ENCODE measurements at regions not wholly inside any gene's neighbourhood (a gene's known extent, or its start where the extent isn't known, plus 50 kb on each side); places are given as distances from the start of the nearest gene placed in this dataset.
A peak's percentile ranks its signal among the peaks of the same experiment; 100 is the strongest.

GRCh38 chr10:90138844-90139243, 437.5 kb downstream of the KIF20B start:
- no peaks in the 10 kb centered on the region for H3K27me3 ChIP-seq (ENCODE audit: insufficient read depth, low read length)
- no peak overlapping the region for H3K27ac ChIP-seq (ENCODE audit: low read depth, low read length)
- no peaks in the 10 kb centered on the region for H3K36me3 ChIP-seq (ENCODE audit: insufficient read depth, low read length)
- H3K4me3 ChIP-seq (ENCODE audit: low read depth, low read length), result no peak overlapping the region
- no peaks in the 10 kb centered on the region for H3K79me2 ChIP-seq (ENCODE audit: control insufficient read depth, insufficient read depth, low read length, unreplicated experiment)
- no peak overlapping the region for H2AFZ ChIP-seq (ENCODE audit: low read length, unreplicated experiment)
- no peaks in the 10 kb centered on the region for H3K4me1 ChIP-seq (ENCODE audit: control insufficient read depth, insufficient read depth, low read length, unreplicated experiment)

GRCh38 chr10:90141791-90142190, 440.4 kb downstream of the KIF20B start:
- no peaks in the 10 kb centered on the region for H3K79me2 ChIP-seq (ENCODE audit: control insufficient read depth, insufficient read depth, low read length, unreplicated experiment)
- no peak overlapping the region for H3K4me3 ChIP-seq (ENCODE audit: low read depth, low read length)
- H3K4me1 ChIP-seq (ENCODE audit: control insufficient read depth, insufficient read depth, low read length, unreplicated experiment), result no peaks in the 10 kb centered on the region
- H3K27me3 ChIP-seq (ENCODE audit: insufficient read depth, low read length), result no peaks in the 10 kb centered on the region
- H2AFZ ChIP-seq (ENCODE audit: low read length, unreplicated experiment), result no peak overlapping the region
- no peak overlapping the region for H3K27ac ChIP-seq (ENCODE audit: low read depth, low read length)
- no peaks in the 10 kb centered on the region for H3K36me3 ChIP-seq (ENCODE audit: insufficient read depth, low read length)

GRCh38 chr10:90143937-90144336, 442.5 kb downstream of the KIF20B start:
- no peak overlapping the region for H3K4me3 ChIP-seq (ENCODE audit: low read depth, low read length)
- peaks cover 14% of the 10 kb centered on the region for H3K4me1 ChIP-seq (ENCODE audit: control insufficient read depth, insufficient read depth, low read length, unreplicated experiment)
- no peak overlapping the region for H2AFZ ChIP-seq (ENCODE audit: low read length, unreplicated experiment)
- no peaks in the 10 kb centered on the region for H3K36me3 ChIP-seq (ENCODE audit: insufficient read depth, low read length)
- no peaks in the 10 kb centered on the region for H3K79me2 ChIP-seq (ENCODE audit: control insufficient read depth, insufficient read depth, low read length, unreplicated experiment)
- no peaks in the 10 kb centered on the region for H3K27me3 ChIP-seq (ENCODE audit: insufficient read depth, low read length)
- H3K27ac ChIP-seq (ENCODE audit: low read depth, low read length), result no peak overlapping the region

- no peaks in the 10 kb centered on the region for H3K36me3 ChIP-seq (ENCODE audit: insufficient read depth, low read length)
- no peaks in the 10 kb centered on the region for H3K79me2 ChIP-seq (ENCODE audit: control insufficient read depth, insufficient read depth, low read length, unreplicated experiment)
- H3K27me3 ChIP-seq (ENCODE audit: insufficient read depth, low read length), result no peaks in the 10 kb centered on the region
- H3K4me1 ChIP-seq (ENCODE audit: control insufficient read depth, insufficient read depth, low read length, unreplicated experiment), result peaks cover 26% of the 10 kb centered on the region
- H2AFZ ChIP-seq (ENCODE audit: low read length, unreplicated experiment), result no peak overlapping the region
- no peak overlapping the region for H3K4me3 ChIP-seq (ENCODE audit: low read depth, low read length)
- peak overlapping the region; percentile 43 for H3K27ac ChIP-seq (ENCODE audit: low read depth, low read length)
These were observed 446.9 kb downstream of the KIF20B start for GRCh38 chr10:90148116-90148855.

GRCh38 chr10:90149563-90149962, 448.2 kb downstream of the KIF20B start:
- Histone ChIP-seq H3K36me3 (ENCODE audit: insufficient read depth, low read length) (no peaks in the 10 kb centered on the region), H3K79me2 (ENCODE audit: control insufficient read depth, insufficient read depth, low read length, unreplicated experiment) (no peaks in the 10 kb centered on the region), H3K27ac (ENCODE audit: low read depth, low read length) (no peak overlapping the region), H3K4me1 (ENCODE audit: control insufficient read depth, insufficient read depth, low read length, unreplicated experiment) (peaks cover 26% of the 10 kb centered on the region), H2AFZ (ENCODE audit: low read length, unreplicated experiment) (peak overlapping the region; percentile 58), H3K4me3 (ENCODE audit: low read depth, low read length) (no peak overlapping the region), H3K27me3 (ENCODE audit: insufficient read depth, low read length) (no peaks in the 10 kb centered on the region)

GRCh38 chr10:90162271-90162853, 461.0 kb downstream of the KIF20B start:
- H3K4me3 ChIP-seq (ENCODE audit: low read depth, low read length), result no peak overlapping the region
- H3K4me1 ChIP-seq (ENCODE audit: control insufficient read depth, insufficient read depth, low read length, unreplicated experiment), result peaks cover 10% of the 10 kb centered on the region
- H3K27me3 ChIP-seq (ENCODE audit: insufficient read depth, low read length), result no peaks in the 10 kb centered on the region
- no peaks in the 10 kb centered on the region for H3K79me2 ChIP-seq (ENCODE audit: control insufficient read depth, insufficient read depth, low read length, unreplicated experiment)
- peak overlapping the region; percentile 33 for H2AFZ ChIP-seq (ENCODE audit: low read length, unreplicated experiment)
- H3K27ac ChIP-seq (ENCODE audit: low read depth, low read length), result 0 out of 2 replicates have a peak overlapping the region, but pooled peaks have one; percentile 32
- no peaks in the 10 kb centered on the region for H3K36me3 ChIP-seq (ENCODE audit: insufficient read depth, low read length)

- Histone ChIP-seq H3K27ac (ENCODE audit: low read depth, low read length) (peak overlapping the region; percentile 61), H3K4me3 (ENCODE audit: low read depth, low read length) (no peak overlapping the region), H3K27me3 (ENCODE audit: insufficient read depth, low read length) (no peaks in the 10 kb centered on the region), H3K36me3 (ENCODE audit: insufficient read depth, low read length) (no peaks in the 10 kb centered on the region), H2AFZ (ENCODE audit: low read length, unreplicated experiment) (no peak overlapping the region), H3K4me1 (ENCODE audit: control insufficient read depth, insufficient read depth, low read length, unreplicated experiment) (peaks cover 15% of the 10 kb centered on the region), H3K79me2 (ENCODE audit: control insufficient read depth, insufficient read depth, low read length, unreplicated experiment) (no peaks in the 10 kb centered on the region)
These were observed 466.0 kb downstream of the KIF20B start for GRCh38 chr10:90167174-90168064.

GRCh38 chr10:90168244-90168643, 466.9 kb downstream of the KIF20B start:
- peak overlapping the region; percentile 61 for H3K27ac ChIP-seq (ENCODE audit: low read depth, low read length)

GRCh38 chr10:90171014-90171722, 469.8 kb downstream of the KIF20B start:
- no peak overlapping the region for H2AFZ ChIP-seq (ENCODE audit: low read length, unreplicated experiment)
- no peaks in the 10 kb centered on the region for H3K79me2 ChIP-seq (ENCODE audit: control insufficient read depth, insufficient read depth, low read length, unreplicated experiment)
- H3K4me3 ChIP-seq (ENCODE audit: low read depth, low read length), result no peak overlapping the region
- no peaks in the 10 kb centered on the region for H3K36me3 ChIP-seq (ENCODE audit: insufficient read depth, low read length)
- no peak overlapping the region for H3K27ac ChIP-seq (ENCODE audit: low read depth, low read length)
- H3K4me1 ChIP-seq (ENCODE audit: control insufficient read depth, insufficient read depth, low read length, unreplicated experiment), result peaks cover 15% of the 10 kb centered on the region
- H3K27me3 ChIP-seq (ENCODE audit: insufficient read depth, low read length), result no peaks in the 10 kb centered on the region

More at GRCh38 chr10:90168244-90168643, 466.9 kb downstream of the KIF20B start:
- H3K4me3 ChIP-seq (ENCODE audit: low read depth, low read length), result no peak overlapping the region
- no peaks in the 10 kb centered on the region for H3K36me3 ChIP-seq (ENCODE audit: insufficient read depth, low read length)
- H3K4me1 ChIP-seq (ENCODE audit: control insufficient read depth, insufficient read depth, low read length, unreplicated experiment), result peaks cover 15% of the 10 kb centered on the region
- no peaks in the 10 kb centered on the region for H3K79me2 ChIP-seq (ENCODE audit: control insufficient read depth, insufficient read depth, low read length, unreplicated experiment)
- H3K27me3 ChIP-seq (ENCODE audit: insufficient read depth, low read length), result no peaks in the 10 kb centered on the region
- no peak overlapping the region for H2AFZ ChIP-seq (ENCODE audit: low read length, unreplicated experiment)

- Histone ChIP-seq H3K27ac (ENCODE audit: low read depth, low read length) (no peak overlapping the region), H3K27me3 (ENCODE audit: insufficient read depth, low read length) (no peaks in the 10 kb centered on the region), H3K36me3 (ENCODE audit: insufficient read depth, low read length) (no peaks in the 10 kb centered on the region), H3K4me1 (ENCODE audit: control insufficient read depth, insufficient read depth, low read length, unreplicated experiment) (peaks cover 6% of the 10 kb centered on the region), H3K79me2 (ENCODE audit: control insufficient read depth, insufficient read depth, low read length, unreplicated experiment) (no peaks in the 10 kb centered on the region), H3K4me3 (ENCODE audit: low read depth, low read length) (no peak overlapping the region), H2AFZ (ENCODE audit: low read length, unreplicated experiment) (no peak overlapping the region)
These were observed 473.1 kb downstream of the KIF20B start for GRCh38 chr10:90174531-90174930.

Measured in ACC112 (cell line).